OCI-LY1 (cell line): ENCODE measurements at regions not wholly inside any gene's neighbourhood (a gene's known extent, or its start where the extent isn't known, plus 50 kb on each side); places are given as distances from the start of the nearest gene placed in this dataset.

Experiments
- EZH2 ChIP-seq: fragments of 200-600 bp; sonication (generic), shearing (Covaris generic); IDR thresholded peaks from 2 replicates; pipeline ENCODE4 v1.8.0; 2017; ENCODE audit warnings: borderline replicate concordance, mixed run types, mild to moderate bottlenecking, antibody characterized with exemption, low read length, moderate library complexity, mixed read lengths
- TF ChIP-seq, protein P1 (sequence below): fragments of 200-600 bp; sonication (generic), shearing (Covaris generic); IDR thresholded peaks from 2 replicates; pipeline ENCODE4 v1.5.1; 2017; ENCODE audit warnings: mild to moderate bottlenecking, antibody characterized with exemption, low read length, moderate library complexity, mixed read lengths

- TF ChIP-seq, protein P1, sequence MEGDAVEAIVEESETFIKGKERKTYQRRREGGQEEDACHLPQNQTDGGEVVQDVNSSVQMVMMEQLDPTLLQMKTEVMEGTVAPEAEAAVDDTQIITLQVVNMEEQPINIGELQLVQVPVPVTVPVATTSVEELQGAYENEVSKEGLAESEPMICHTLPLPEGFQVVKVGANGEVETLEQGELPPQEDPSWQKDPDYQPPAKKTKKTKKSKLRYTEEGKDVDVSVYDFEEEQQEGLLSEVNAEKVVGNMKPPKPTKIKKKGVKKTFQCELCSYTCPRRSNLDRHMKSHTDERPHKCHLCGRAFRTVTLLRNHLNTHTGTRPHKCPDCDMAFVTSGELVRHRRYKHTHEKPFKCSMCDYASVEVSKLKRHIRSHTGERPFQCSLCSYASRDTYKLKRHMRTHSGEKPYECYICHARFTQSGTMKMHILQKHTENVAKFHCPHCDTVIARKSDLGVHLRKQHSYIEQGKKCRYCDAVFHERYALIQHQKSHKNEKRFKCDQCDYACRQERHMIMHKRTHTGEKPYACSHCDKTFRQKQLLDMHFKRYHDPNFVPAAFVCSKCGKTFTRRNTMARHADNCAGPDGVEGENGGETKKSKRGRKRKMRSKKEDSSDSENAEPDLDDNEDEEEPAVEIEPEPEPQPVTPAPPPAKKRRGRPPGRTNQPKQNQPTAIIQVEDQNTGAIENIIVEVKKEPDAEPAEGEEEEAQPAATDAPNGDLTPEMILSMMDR: no peak
- no peak for TF ChIP-seq EZH2
Measured at GRCh38 chr6:67664942-67665341, 970.1 kb upstream of the ADGRB3 start.
